H1 (cell line): ENCODE measurements at regions not wholly inside any gene's neighbourhood (a gene's known extent, or its start where the extent isn't known, plus 50 kb on each side); places are given as distances from the start of the nearest gene placed in this dataset.

Experiments
- CTCF ChIA-PET: fragments of 300-600 bp; sonication (Branson Sonifier 250); formaldehyde crosslinking; loops from one replicate; lab custom pipeline; 2021; ENCODE audit not compliant: partially characterized antibody; lab: Charles Lee
- POLR2A ChIA-PET: fragments of 300-600 bp; sonication (Branson Sonifier 250); formaldehyde crosslinking; loops from one replicate; lab custom pipeline; 2021; ENCODE audit warnings: inconsistent platforms; ENCODE audit not compliant: partially characterized antibody; lab: Charles Lee
- DNase-seq, 2 experiments: peaks; one replicate each; pipeline versions ENCODE4 v3.0.0 to v3.0.0-alpha.2; 2010 to 2022; ENCODE audit warnings: low spot score in 2 of 2, low read depth in 1 of 2, mixed read lengths in 1 of 2
- FAIRE-seq: peaks from 2 replicates; lab custom pipeline; 2011; peaks lifted over from hg19 to GRCh38; lab: Jason Lieb, UNC
- H2AFZ ChIP-seq: 2 replicates; pipeline ENCODE4 v1.8.1; 2012; ENCODE audit warnings: low read length, inconsistent platforms
- H2AK5ac ChIP-seq: 2 replicates; pipeline ENCODE4 v1.6.1; 2013; ENCODE audit warnings: low read depth, low read length
- H2BK120ac ChIP-seq: replicated peaks from 2 replicates; pipeline ENCODE3; 2013; ENCODE audit warnings: low read depth, low read length, inconsistent platforms
- H2BK12ac ChIP-seq: 2 replicates; pipeline ENCODE4 v1.6.1; 2013; ENCODE audit warnings: low read depth, low read length
- H2BK15ac ChIP-seq: 2 replicates; pipeline ENCODE4 v1.6.1; 2013; ENCODE audit warnings: low read length
- H2BK20ac ChIP-seq: 2 replicates; pipeline ENCODE4 v1.6.1; 2013; ENCODE audit warnings: low read length
- H2BK5ac ChIP-seq: 2 replicates; pipeline ENCODE4 v1.6.1; 2013; ENCODE audit warnings: low read depth, low read length
- H3K14ac ChIP-seq: 2 replicates; pipeline ENCODE4 v1.6.1; 2013; ENCODE audit warnings: inconsistent platforms; ENCODE audit not compliant: insufficient read length
- H3K18ac ChIP-seq: 2 replicates; pipeline ENCODE4 v1.6.1; 2013; ENCODE audit warnings: low read length; ENCODE audit errors: extremely low read depth
- H3K23ac ChIP-seq: 2 replicates; pipeline ENCODE4 v1.6.1; 2013; ENCODE audit warnings: inconsistent platforms; ENCODE audit not compliant: insufficient read length
- H3K23me2 ChIP-seq: 2 replicates; pipeline ENCODE4 v1.6.1; 2013; ENCODE audit warnings: low read depth, low read length
- H3K27ac ChIP-seq: 2 replicates; pipeline ENCODE4 v1.6.1; 2011; ENCODE audit warnings: low read depth, low read length, inconsistent platforms
- H3K27me3 ChIP-seq, 4 experiments: replicated peaks in 1 of 4; 1 replicate in 1 of 4; 2 replicates in 3 of 4; pipeline versions ENCODE4 v1.6.1 to v1.8.1; 2011 to 2013; ENCODE audit warnings: low read length in 3 of 4, mild to moderate bottlenecking in 3 of 4, inconsistent platforms in 2 of 4, mixed read lengths in 2 of 4, moderate library complexity in 1 of 4; ENCODE audit not compliant: control insufficient read depth in 3 of 4, insufficient read depth in 3 of 4; ENCODE audit errors: extremely low read depth in 1 of 4
- H3K36me3 ChIP-seq, 4 experiments: 2 replicates each; pipeline versions ENCODE4 v1.6.1 to v1.8.1; 2011 to 2013; ENCODE audit warnings: mild to moderate bottlenecking in 4 of 4, low read length in 3 of 4, moderate library complexity in 2 of 4, control low read depth in 1 of 4, inconsistent platforms in 1 of 4; ENCODE audit not compliant: insufficient read depth in 4 of 4, control insufficient read depth in 2 of 4
- H3K4ac ChIP-seq: replicated peaks from 2 replicates; pipeline ENCODE3; 2013; ENCODE audit warnings: low read length, low read depth, mixed read lengths, inconsistent platforms; ENCODE audit not compliant: insufficient read length
- H3K4me1 ChIP-seq, 4 experiments: replicated peaks in 1 of 4; 1 replicate in 1 of 4; 2 replicates in 3 of 4; pipeline versions ENCODE4 v1.6.1 to v1.8.1; 2011 to 2013; ENCODE audit warnings: low read length in 3 of 4, inconsistent platforms in 2 of 4, mixed read lengths in 1 of 4; ENCODE audit not compliant: insufficient read depth in 4 of 4, control insufficient read depth in 3 of 4
- H3K4me2 ChIP-seq, 2 experiments: 2 replicates each; pipeline versions ENCODE4 v1.6.1 to v1.8.1; 2011 to 2013; ENCODE audit warnings: low read depth in 2 of 2, low read length in 2 of 2, control low read depth in 1 of 2, inconsistent platforms in 1 of 2, mild to moderate bottlenecking in 1 of 2; ENCODE audit not compliant: insufficient read depth in 1 of 2
- H3K4me3 ChIP-seq, 4 experiments: fragments of 200-600, 300-600 bp in 1 of 4; sonication (generic), shearing (Covaris generic), sonication (Bioruptor Twin) in 1 of 4; 2 replicates each; pipeline versions ENCODE4 v1.5.1 to v1.8.1; 2011 to 2016; ENCODE audit warnings: low read length in 4 of 4, low read depth in 3 of 4, control low read depth in 2 of 4, inconsistent platforms in 2 of 4, mild to moderate bottlenecking in 2 of 4, mixed read lengths in 1 of 4, moderate library complexity in 1 of 4; ENCODE audit not compliant: insufficient read depth in 2 of 4; ENCODE audit errors: extremely low read depth in 1 of 4
- H3K56ac ChIP-seq: replicated peaks from 2 replicates; pipeline ENCODE3; 2013; ENCODE audit warnings: low read depth, mild to moderate bottlenecking, mixed read lengths, low read length, inconsistent platforms; ENCODE audit not compliant: insufficient read length
- H3K79me1 ChIP-seq: 2 replicates; pipeline ENCODE4 v1.6.1; 2013; ENCODE audit warnings: low read depth, low read length, control low read depth
- H3K79me2 ChIP-seq, 2 experiments: 2 replicates each; pipeline versions ENCODE4 v1.6.1 to v1.8.1; 2012 to 2013; ENCODE audit warnings: low read length in 2 of 2, mild to moderate bottlenecking in 2 of 2, inconsistent platforms in 1 of 2; ENCODE audit not compliant: insufficient read depth in 2 of 2, control insufficient read depth in 1 of 2
- H3K9ac ChIP-seq, 4 experiments: replicated peaks in 1 of 4; 1 replicate in 1 of 4; 2 replicates in 3 of 4; pipeline versions ENCODE4 v1.6.1 to v1.8.1; 2011 to 2013; ENCODE audit warnings: low read depth in 3 of 4, low read length in 3 of 4, control low read depth in 2 of 4, mild to moderate bottlenecking in 2 of 4, moderate library complexity in 2 of 4, inconsistent platforms in 1 of 4; ENCODE audit errors: extremely low read depth in 1 of 4
- H3K9me3 ChIP-seq, 2 experiments: 2 replicates each; pipeline versions ENCODE4 v1.6.1 to v1.8.1; 2012 to 2013; ENCODE audit warnings: mild to moderate bottlenecking in 2 of 2, moderate library complexity in 2 of 2, control low read depth in 1 of 2, inconsistent platforms in 1 of 2, low read depth in 1 of 2, low read length in 1 of 2, mixed read lengths in 1 of 2; ENCODE audit not compliant: insufficient read depth in 2 of 2
- H4K20me1 ChIP-seq, 2 experiments: replicated peaks in 1 of 2; 2 replicates each; pipeline versions ENCODE3 to v1.8.1; 2011 to 2013; ENCODE audit warnings: inconsistent platforms in 2 of 2, low read length in 2 of 2, mild to moderate bottlenecking in 1 of 2; ENCODE audit not compliant: insufficient read depth in 2 of 2, control insufficient read depth in 1 of 2
- H4K5ac ChIP-seq: 2 replicates; pipeline ENCODE4 v1.6.1; 2013; ENCODE audit warnings: low read length, low read depth, mixed read lengths, inconsistent platforms; ENCODE audit not compliant: insufficient read length
- H4K8ac ChIP-seq: 2 replicates; pipeline ENCODE4 v1.8.0; 2013; ENCODE audit warnings: mild to moderate bottlenecking, moderate library complexity, low read length, inconsistent platforms; ENCODE audit not compliant: insufficient read depth; ENCODE audit errors: extremely low read depth
- H4K91ac ChIP-seq: replicated peaks from 2 replicates; pipeline ENCODE3; 2013; ENCODE audit warnings: low read length, mixed read lengths, inconsistent platforms; ENCODE audit not compliant: insufficient read length
- EZH2 ChIP-seq: fragments of 200-600 bp; sonication (generic); IDR thresholded peaks from 2 replicates; pipeline ENCODE4 v1.7.1; 2012; ENCODE audit warnings: low read depth, mild to moderate bottlenecking, moderate library complexity, low read length, inconsistent platforms; ENCODE audit not compliant: severe bottlenecking
- RAD21 ChIP-seq, 2 experiments: IDR thresholded peaks in 1 of 2; conservative IDR thresholded peaks in 1 of 2; 2 replicates each; pipeline ENCODE4 v1.6.1; 2011; ENCODE audit warnings: low read depth in 2 of 2, low read length in 2 of 2, improper control_type of control experiment in 1 of 2, inconsistent platforms in 1 of 2, mild to moderate bottlenecking in 1 of 2, moderate library complexity in 1 of 2
- WGBS, 2 experiments: shearing (Covaris generic) in 1 of 2; methylation state at CpG; one replicate each; pipeline versions ENCODE4 v1.1.6 to v1.1.7; 2013 to 2015; ENCODE audit warnings: low lambda C conversion rate in 2 of 2, mixed read lengths in 2 of 2, inconsistent platforms in 1 of 2, low coverage in 1 of 2, missing lambda C conversion rate in 1 of 2; ENCODE audit not compliant: insufficient replicate concordance in 2 of 2, insufficient coverage in 1 of 2, insufficient read length in 1 of 2; ENCODE audit errors: extremely low coverage in 1 of 2, missing lambda C conversion rate in 1 of 2; 5-methylcytosine and 5-hydroxymethylcytosine counted together
- TF ChIP-seq, protein P1 (sequence below), 3 experiments: IDR thresholded peaks; 1 replicate in 2 of 3; 2 replicates in 1 of 3; pipeline versions ENCODE4 v1.5.1 to v1.6.1; 2011; ENCODE audit warnings: low read length in 3 of 3, mild to moderate bottlenecking in 3 of 3, inconsistent platforms in 2 of 3, low read depth in 1 of 3, moderate library complexity in 1 of 3; ENCODE audit not compliant: insufficient read depth in 1 of 3; ENCODE audit errors: control extremely low read depth in 1 of 3

DNA sequence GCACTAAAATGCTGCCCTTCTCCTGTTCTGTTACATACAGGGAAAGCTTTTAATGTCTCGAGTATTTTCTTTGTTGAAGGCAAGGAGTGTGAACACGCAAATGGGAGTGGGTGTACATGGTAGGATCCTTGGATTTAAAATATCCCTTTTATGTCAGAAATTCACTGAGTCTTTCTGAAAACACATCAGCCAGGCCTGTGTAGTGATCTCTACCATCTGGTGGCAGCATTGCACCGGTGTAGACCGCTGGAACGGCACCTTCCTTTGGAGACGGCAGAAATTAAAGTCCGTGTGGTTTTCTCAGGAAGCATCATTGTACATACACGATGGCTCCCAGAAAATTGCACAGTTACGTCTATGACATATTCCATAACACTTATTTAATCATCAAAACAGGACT, 515.8 kb downstream of the GALR1 start:
- Histone ChIP-seq H3K79me2 (no peaks in the 10 kb centered on the region), H4K8ac (no peak overlapping the region), H3K4me3 (no peak overlapping the region), H3K79me1 (no peaks in the 10 kb centered on the region), H3K56ac (no peak overlapping the region), H2BK15ac (no peak overlapping the region), H3K18ac (no peak overlapping the region), H4K20me1 (no peaks in the 10 kb centered on the region), H2BK5ac (no peak overlapping the region), H3K4me2 (no peak overlapping the region), H3K4ac (no peak overlapping the region), H3K9me3 (peaks cover 5 to 10% of the 10 kb centered on the region in 2 experiments; a peak in 2 of 4 replicates), H3K36me3 (no peaks in the 10 kb centered on the region), H4K5ac (no peak overlapping the region), H2BK20ac (no peak overlapping the region), H3K4me1 (peaks cover 0 to 9% (median 6%) of the 10 kb centered on the region in 4 experiments; a peak in 4 of 7 replicates), H2BK12ac (no peak overlapping the region), H3K27me3 (no peaks in the 10 kb centered on the region), H3K27ac (no peak overlapping the region), H2AFZ (peak overlapping the region; percentile 19; the same call in 1 of the 2 replicates), H3K9ac (no peak overlapping the region), H3K23me2 (no peaks in the 10 kb centered on the region), H4K91ac (no peak overlapping the region), H2AK5ac (no peak overlapping the region), H3K23ac (no peak overlapping the region), H2BK120ac (no peak overlapping the region), H3K14ac (no peak overlapping the region)
- CTCF ChIA-PET, result interaction anchor here (0.9 to 1.3 kb wide), 5 partner anchors 10 to 786 kb away, joined by 3 to 6 read pairs (median 4); no protein-coding TSS in a partner anchor
- POLR2A ChIA-PET, result no interaction called here
- FAIRE-seq, result no peak
- TF ChIP-seq EZH2, result no peak
- peak; percentile 90 to 92 for TF ChIP-seq RAD21 (IDR thresholded peaks at IDR 0.05 in 1 of 2, conservative IDR thresholded peaks at IDR 0.05 in 1 of 2; ENCODE audit: low read depth in 2 of 2, low read length in 2 of 2)
- TF ChIP-seq, protein P1, sequence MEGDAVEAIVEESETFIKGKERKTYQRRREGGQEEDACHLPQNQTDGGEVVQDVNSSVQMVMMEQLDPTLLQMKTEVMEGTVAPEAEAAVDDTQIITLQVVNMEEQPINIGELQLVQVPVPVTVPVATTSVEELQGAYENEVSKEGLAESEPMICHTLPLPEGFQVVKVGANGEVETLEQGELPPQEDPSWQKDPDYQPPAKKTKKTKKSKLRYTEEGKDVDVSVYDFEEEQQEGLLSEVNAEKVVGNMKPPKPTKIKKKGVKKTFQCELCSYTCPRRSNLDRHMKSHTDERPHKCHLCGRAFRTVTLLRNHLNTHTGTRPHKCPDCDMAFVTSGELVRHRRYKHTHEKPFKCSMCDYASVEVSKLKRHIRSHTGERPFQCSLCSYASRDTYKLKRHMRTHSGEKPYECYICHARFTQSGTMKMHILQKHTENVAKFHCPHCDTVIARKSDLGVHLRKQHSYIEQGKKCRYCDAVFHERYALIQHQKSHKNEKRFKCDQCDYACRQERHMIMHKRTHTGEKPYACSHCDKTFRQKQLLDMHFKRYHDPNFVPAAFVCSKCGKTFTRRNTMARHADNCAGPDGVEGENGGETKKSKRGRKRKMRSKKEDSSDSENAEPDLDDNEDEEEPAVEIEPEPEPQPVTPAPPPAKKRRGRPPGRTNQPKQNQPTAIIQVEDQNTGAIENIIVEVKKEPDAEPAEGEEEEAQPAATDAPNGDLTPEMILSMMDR (IDR thresholded peaks at IDR 0.05; ENCODE audit: control extremely low read depth in 1 of 3, insufficient read depth in 1 of 3, low read depth in 1 of 3, low read length in 3 of 3), result peak; percentile 65 to 82 (median 72)
- DNase-seq, result peak in 1 of 2 experiments; percentile 71
- 40% methylated on average over 9 of the region's 9 CpGs; no CpG with 5 or more reads in 1 of the 2 experiments for WGBS, 2 experiments
